AG09309 (cell line): ENCODE measurements at regions not wholly inside any gene's neighbourhood (a gene's known extent, or its start where the extent isn't known, plus 50 kb on each side); places are given as distances from the start of the nearest gene placed in this dataset.

Source experiments
- DNase-seq: peaks from one replicate; pipeline ENCODE4 v3.0.0-alpha.2; 2010; ENCODE audit warnings: low read depth
- H3K4me3 ChIP-seq: 2 replicates; pipeline ENCODE4 v1.5.1; 2011; ENCODE audit warnings: mild to moderate bottlenecking, low read depth, low read length, moderate library complexity; ENCODE audit not compliant: control insufficient read depth
- TF ChIP-seq, protein P1 (sequence below): IDR thresholded peaks from 2 replicates; pipeline ENCODE4 v1.5.1; 2011; ENCODE audit warnings: mild to moderate bottlenecking, low read depth, low read length, inconsistent platforms; ENCODE audit not compliant: insufficient read depth, control insufficient read depth; ENCODE audit errors: missing control alignments

DNA sequence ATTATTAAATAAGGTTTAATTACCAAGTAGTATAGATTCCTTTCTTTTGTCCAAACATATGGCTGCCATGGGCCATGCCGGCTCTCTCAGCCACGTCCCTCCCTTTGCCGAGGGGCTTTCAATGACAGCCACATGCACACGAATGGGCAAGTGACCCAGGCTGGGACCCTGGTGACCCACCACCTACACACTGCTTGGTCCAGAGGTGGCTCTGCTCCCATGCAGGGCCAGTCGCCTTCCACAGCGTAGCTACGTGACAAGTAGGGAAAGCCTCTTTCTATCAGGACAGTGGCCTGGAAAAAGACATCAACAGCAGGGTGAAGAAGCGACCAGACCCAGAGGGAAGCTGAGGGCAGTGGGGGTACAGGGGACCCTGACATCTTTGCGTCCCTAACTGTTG lies 152.8 kb upstream of the CST7 start:
- TF ChIP-seq, protein P1, sequence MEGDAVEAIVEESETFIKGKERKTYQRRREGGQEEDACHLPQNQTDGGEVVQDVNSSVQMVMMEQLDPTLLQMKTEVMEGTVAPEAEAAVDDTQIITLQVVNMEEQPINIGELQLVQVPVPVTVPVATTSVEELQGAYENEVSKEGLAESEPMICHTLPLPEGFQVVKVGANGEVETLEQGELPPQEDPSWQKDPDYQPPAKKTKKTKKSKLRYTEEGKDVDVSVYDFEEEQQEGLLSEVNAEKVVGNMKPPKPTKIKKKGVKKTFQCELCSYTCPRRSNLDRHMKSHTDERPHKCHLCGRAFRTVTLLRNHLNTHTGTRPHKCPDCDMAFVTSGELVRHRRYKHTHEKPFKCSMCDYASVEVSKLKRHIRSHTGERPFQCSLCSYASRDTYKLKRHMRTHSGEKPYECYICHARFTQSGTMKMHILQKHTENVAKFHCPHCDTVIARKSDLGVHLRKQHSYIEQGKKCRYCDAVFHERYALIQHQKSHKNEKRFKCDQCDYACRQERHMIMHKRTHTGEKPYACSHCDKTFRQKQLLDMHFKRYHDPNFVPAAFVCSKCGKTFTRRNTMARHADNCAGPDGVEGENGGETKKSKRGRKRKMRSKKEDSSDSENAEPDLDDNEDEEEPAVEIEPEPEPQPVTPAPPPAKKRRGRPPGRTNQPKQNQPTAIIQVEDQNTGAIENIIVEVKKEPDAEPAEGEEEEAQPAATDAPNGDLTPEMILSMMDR, result no peak
- no peak for DNase-seq

DNA sequence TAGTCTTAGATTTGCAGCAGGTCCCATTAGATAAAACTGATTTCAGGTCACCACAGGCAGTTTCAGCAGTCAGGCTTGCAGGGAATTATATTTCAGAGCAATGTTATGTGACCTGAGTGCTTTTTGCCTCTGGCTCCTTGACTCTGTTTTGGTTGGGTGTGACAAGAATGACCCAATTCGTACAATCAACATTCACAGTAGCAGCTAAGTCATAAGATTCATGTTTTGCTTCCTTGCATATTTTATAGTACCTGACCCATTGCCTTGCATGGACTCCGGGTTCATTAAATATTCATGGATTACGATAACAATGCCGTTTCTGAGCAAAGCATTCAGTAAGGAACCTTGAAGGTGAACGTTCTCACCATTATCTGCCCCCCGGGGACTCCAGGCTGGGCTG lies 152.0 kb upstream of the CST7 start:
- no peak for DNase-seq
- TF ChIP-seq, protein P1, result no peak
- H3K4me3 ChIP-seq, result no peak overlapping the region

More for the DNA sequence above, 152.8 kb upstream of the CST7 start:
- no peak overlapping the region for H3K4me3 ChIP-seq

DNA sequence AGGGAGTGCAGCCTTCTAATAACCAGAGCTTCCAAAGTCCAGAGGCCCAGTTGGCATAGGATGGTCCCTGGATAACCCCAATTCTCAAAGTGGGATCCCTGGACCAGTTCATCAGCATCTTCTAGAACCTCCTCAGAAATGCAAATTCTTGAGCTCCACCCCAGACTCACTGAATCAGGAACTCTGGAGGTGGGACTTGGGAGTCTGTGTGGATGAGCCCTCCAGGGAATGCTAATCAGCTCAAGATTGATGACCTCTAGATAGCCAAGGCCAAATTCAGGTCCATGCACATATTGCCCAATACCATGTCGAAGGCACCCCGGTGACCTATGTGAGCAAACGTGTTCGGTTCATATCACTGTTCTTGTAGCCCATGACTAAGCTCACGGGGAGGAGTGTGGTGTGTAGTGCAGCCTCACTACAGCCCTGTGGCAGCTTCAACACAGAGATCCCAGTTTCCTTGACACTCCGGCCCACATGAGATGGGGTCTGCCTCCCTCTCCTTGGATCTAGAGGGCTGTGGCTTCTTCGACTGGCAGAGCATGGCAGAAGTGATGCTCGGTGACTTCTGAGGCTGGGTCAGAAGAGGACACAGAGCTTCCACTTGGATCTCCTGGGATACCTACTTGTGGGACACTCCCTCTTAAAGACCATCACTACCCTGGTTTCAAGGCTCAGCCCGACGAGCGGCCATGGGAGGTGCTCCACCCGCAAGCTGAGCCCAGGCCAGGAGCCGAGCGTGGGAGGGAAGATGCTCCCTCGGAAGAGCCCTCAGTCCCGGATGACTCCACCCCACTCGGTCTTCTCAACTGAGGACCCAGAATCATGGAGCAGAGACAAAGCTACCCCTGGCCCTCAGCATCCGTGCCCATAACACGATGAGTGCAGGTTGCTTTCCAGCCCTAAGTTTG lies 151.1 kb upstream of the CST7 start:
- TF ChIP-seq, protein P1, result no peak
- DNase-seq, result no peak
- H3K4me3 ChIP-seq, result no peak overlapping the region

- H3K4me3 ChIP-seq, result no peak overlapping the region
- TF ChIP-seq, protein P1, result no peak
- peak; percentile 24 for DNase-seq
These were observed 150.0 kb upstream of the CST7 start for GRCh38 chr20:24798930-24799705.

GRCh38 chr20:24799971-24800580 lies 149.0 kb upstream of the CST7 start:
- TF ChIP-seq, protein P1, result no peak
- H3K4me3 ChIP-seq, result no peak overlapping the region
- DNase-seq, result no peak

DNA sequence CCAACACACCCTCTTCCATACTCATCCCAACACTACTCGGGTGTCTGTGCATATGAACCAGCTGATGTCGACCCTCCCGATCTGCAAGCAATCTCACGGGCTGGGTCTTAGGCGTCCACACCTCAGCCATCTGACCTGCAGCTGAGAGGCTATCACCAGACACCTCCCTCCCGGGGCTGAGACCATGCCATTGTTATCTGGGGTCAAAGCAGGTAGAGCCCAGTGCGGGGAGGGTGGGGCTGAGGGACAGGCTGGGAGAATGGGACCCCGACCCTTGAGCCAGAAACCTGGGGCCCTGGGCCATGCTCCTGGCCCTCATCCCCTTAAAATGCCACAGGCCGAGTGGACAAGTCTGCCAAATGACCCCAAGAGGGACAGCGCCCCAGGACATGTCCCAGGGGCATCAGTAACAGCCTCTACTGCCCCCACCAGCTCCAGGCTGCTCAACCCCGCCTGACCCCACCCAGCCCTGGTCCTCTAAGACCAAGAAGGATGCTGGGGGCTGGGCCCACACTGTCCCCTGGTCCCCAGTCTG lies 146.7 kb upstream of the CST7 start:
- H3K4me3 ChIP-seq, result no peak overlapping the region
- TF ChIP-seq, protein P1, result no peak
- DNase-seq, result no peak
